Stimulated activated CD4-positive, alpha-beta T cell treated with anti-CD3 and anti-CD28 coated beads, Interleukin-15, amount 100 ng/mL, for 48 hours (primary cell): ENCODE measurements at regions not wholly inside any gene's neighbourhood (a gene's known extent, or its start where the extent isn't known, plus 50 kb on each side); places are given as distances from the start of the nearest gene placed in this dataset.

ENCODE experiments used
- DNase-seq, 2 donors: peaks; one replicate each; pipeline ENCODE4 v3.0.0-alpha.2; 2020; ENCODE audit warnings: low read depth in 2 of 2

DNA sequence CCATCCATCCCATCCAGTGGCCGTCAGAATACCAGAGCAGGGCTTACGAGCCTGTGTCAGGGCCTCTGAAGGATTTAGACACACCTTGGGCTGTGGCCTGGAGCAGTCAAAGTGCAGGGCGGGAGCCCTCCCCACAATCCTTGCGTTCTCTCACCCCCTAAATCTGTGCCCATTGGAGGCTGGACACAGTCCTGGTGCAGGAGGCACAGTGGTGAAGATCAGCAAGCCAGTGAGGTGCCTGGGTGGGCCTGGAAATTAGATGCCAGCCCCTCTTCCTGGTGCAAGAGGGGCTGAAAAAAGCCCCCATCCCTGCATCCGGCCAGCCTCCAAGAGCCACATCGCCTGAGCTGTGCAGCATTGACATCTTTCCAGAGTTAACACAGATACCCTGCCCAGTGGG lies 1045.8 kb downstream of the TBC1D22A start:
- no peak for DNase-seq

DNA sequence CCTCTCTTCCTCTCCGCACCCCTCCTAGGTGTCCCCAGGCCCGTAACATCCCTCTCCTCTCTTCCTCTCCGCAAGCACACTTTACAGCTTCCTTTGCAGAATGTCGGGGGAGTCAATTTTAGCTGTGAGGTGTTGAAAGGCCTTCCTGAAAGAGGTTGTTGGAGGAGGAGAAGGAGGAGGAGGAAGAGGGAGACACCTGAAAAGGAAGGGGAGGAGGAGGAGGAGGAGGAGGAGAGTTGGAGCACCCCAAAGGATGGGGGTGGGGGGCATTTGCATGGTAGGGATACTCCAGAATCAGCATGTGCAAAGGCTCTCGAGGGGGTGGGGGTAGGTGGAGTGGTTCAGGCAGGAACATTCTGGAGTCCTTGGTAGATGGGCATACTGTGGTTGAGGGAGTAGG lies 1045.1 kb downstream of the TBC1D22A start:
- DNase-seq, result no peak

DNA sequence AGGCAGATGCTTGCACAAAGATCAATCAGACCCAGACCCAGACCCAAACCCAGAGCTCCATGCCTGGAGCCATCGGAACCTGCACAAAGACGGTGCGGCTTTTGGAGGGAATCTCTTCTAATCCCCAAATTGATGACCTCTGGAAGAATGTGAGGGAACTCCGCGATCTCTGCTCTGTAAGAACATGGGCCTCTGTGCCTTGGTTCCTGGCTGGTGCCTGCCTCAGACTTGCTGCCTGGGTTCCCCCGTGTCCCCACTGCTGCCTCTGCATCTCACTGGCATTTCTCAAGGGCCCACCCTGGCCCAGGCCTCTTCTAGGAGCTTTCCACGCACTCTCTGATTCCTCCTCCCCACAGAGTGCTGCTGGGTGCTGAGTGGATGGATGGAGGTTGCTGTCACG lies 1044.4 kb downstream of the TBC1D22A start:
- no peak for DNase-seq

DNA sequence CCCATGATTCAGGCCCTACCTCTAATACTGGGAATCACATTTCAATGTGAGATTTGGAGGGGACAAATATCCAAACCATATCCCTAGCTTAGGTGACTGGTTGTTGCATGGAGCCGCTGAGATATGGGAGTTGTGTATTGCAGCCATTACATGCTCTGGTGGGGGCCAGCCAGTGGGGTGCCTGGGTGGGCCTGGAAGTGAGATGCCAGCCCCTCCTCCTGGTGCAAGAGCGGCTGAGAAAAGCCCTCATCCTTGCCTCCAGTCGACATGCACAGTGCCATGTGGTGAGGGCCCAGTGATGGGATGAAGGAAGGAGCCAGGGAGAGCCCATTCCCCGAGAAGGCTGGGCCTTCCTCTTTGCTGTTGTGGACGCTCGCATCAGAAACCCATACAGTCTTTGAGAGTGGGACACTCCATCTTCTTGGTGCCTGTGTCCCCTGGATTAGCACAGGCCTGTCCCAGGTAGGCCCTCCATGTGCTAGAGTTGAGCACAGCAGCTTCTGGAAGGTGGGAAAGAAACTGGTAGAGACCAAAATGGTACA lies 1043.0 kb downstream of the TBC1D22A start:
- DNase-seq, result no peak

DNA sequence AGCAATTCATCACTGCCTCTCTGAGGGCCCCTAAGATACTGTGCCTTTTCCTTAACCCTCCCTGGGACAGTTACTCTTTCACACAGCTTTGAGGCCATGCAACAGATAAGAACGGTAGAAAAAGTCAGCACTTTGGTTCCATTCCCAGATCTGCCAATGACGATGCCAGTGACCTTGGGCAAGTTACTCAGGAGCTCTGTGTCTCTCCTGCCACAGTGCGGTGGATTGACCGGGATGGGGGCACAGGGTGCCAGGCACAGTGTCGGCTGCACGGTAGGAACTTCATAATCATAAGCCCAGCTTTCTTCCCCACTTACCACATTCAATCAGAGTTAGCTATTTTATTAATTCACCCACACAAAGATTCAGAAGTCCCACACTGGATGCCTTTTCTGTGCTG lies 1041.8 kb downstream of the TBC1D22A start:
- DNase-seq, result no peak

DNA sequence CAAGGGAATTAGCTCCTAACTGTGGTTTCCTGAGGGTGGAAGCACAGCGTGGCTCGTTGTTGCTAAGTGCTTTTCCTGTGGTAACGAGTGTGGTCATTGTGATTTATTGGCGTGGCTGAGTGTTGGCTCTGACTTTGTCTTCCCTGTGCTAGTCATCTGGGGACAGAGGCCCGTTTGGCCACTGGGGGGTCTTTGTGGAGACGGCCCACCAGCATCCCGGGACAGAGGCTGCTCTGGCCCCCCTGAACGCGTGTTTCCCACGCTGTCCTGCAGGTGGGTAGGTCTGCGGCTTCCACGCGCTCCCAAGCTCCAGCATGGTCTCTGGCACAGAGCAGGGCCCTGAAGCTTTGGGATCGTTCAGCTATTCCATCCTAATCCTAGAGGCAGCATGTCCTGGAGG lies 1040.0 kb downstream of the TBC1D22A start:
- no peak for DNase-seq

DNA sequence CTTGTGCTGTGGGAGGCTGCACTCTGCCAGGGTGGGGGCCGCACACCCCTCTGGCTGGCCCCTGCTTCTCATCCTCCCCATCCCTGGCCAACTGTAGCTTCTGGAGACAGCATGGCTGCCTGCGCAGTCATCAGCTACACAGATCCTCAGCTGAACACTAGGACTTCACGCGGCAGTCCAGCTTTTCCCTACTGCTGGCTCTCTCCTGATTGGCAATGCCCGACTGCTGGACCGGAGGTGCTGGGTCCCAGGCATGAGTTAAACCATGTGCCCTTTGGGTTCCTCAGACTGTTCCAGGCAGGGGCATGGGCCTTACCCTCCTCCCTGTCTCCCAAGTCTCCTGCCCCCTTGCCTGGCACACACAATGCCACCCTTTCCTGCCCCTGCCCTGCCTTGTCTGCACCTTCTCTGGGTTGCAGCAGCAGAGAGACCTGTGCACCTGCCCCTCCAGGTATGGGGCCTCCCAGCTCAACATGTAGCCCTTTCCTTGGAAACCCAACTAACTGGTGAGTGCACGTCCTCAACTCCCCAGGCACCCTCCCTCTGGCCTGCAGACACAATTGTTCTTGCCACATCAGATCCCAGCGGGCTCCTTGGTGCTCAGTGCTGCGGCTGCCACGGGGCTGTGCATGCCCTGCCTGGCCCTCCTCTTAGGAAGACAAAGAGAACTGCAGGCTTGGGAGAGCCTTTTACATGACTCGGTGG lies 1039.2 kb downstream of the TBC1D22A start:
- no peak for DNase-seq

DNA sequence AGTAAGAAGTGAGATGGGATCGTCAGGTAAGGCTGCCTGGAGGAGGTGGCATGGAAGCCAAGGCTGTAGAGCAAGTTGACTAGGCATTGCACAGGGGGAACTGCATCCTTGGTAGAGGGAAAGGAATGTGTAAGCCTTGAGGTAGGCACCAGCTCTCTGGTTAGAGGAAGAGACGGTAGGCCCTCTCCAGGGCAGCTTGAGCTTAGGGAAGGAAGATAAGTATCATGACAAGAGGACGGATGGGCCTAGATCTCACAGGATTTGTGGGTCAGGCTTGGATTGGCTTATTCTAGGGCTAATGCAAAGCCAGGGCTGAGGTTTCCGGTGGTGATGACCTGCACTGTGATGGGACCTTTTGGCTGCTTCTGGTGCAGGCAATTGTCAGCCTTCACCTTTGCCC lies 1035.8 kb downstream of the TBC1D22A start:
- no peak for DNase-seq

DNA sequence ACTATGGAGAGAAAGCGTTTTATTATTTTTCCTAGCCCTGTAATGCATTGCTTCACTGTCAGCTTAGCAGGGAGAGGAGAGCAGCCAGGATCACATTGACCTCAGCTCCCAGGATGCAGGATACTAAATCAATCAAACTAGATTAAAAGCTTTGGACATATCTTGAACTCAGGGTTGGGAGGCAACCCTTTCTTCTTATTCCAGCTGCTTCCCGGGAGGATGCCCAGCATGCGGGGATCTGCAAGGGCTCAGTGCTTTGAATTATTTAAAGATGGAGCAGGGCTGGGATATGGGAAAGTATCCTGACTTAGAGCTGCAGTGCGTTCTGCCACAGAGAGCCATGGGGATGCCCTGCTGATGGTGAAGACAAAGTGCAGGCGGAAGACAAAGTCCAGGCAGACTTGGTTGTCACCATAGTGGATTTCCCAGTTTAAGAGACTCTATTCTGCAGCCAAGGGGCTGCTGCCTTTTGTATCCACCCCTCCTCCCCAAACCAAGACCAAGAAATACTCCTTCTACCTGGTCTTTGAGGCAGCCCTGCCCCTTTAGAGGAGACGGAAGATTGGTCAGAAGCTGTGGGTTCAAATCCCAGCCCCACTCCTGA lies 1035.0 kb downstream of the TBC1D22A start:
- DNase-seq, result no peak

DNA sequence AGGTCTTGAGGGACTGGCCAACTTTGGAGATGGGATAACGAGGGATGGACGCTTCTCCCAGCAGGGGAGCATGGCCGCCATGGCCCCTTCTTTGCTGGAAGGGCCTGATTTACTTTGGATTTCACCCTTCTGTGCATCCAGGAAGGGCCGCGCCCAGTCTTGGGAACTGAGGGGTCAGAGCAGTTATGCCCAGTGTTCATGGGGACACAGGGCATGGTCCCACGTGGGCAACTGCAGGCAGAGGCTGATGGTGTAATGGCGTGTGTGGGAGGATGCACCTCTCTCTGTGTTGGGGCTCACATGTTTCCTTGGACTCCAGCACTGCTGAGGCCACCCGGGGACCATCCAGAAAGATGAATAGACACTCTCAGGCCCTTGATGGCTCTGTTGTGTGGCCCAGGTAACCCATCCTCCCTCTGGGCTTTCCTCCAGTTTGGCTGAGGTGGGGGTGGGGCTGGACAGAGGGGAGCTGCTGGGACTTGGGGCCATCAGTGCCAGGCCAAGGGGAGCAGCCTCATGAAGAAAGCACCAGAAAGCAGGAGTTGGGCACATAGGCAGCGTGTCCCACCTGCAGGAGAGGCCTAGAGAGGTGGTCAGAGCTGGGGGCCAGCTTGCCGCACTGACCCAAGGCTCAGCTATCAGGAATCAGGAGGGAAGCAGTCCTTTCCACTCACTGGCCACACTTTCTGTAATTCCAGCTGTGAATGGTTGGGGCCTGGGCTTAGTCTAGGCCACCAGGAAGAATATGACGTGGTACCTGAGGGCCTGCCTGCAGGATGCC lies 1033.9 kb downstream of the TBC1D22A start:
- DNase-seq, result no peak

DNA sequence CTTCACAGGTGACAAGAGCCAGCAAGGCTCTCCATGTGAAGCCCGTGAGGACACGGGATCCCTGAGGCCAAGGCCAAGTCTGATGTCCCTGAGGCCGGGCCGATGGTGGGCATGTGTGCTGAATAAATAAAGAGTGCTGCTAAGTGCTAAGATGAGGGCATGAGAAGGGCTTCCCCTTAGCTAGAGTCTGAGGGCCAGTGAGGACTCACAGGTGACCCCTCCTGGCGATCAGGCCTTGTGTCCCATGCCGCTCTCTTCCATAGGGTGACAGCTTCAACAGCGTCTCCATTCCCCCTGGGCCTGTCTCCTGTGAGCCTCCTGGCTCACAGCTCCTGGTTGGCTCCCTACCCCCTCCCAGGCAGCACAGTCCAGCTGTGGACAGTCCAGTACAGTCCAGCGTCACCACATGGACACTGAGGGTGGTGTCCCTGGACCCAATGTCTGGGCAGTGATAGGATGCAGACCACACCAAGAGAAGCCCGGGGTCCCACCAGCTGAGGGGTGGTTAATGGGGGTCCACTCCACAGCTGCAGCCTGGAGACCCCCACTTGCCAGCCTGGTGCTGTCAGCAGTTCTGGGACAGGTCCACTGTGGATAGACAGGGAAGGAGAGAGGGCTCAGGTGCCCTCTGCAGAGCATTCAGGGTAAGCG lies 1033.2 kb downstream of the TBC1D22A start:
- no peak for DNase-seq

DNA sequence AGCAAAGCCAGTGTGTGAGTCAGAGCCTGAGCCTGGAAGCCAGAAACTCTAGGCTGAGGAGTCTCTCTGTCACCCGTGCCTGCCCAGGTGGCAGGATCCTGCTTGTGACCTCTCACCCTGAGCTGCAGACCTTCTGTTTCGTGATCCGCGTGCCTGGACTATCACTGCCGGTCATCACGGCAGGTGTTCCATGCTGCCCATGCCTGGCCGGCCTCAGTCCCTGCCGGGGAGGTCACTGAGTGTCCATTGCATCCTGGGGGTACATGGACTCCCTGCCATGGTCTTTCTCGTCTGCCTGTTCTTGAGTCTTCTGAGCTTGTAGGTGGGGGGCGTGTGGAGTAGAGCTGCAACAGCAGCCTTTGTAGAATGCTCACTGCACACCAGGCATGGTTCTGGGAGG lies 1032.4 kb downstream of the TBC1D22A start:
- DNase-seq, result no peak

DNA sequence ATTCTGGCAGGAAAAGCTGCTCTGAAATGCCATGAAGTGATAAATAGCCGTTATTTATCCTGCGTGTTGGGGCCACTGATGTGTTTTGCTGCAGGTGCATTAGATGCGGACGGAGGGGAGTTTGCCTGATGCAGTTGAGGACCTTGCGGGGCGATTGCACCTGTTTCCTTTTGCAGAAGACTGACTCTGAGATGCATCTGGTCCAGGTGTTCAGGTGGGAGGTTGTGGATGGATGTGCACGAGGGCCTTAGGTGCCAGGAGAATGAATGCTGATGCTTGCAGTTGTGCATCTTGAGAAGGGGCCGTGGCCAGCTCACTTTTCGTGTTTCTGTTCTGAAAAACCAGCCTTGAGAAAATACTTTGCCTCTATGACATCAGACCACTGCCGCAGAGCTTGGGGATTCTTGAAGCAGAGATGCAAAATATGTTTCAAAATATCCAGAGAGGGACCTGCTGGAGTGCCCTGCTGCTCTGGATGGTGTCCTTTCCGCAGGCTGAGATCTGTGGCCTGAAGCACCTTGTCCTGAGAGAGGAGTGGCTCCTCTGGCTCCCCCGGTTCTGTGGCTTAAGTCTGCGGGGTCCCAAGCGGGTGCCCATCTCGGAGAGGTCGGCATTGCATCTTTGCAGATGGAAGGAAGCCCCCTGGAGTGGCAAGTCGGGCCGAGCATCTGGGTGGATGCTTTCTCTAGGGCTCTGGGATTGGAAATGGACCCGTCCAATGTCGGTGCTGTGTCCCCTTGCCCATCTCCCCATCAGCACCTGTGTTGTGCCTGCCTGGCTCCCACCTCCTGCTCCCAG lies 1031.1 kb downstream of the TBC1D22A start:
- no peak for DNase-seq

DNA sequence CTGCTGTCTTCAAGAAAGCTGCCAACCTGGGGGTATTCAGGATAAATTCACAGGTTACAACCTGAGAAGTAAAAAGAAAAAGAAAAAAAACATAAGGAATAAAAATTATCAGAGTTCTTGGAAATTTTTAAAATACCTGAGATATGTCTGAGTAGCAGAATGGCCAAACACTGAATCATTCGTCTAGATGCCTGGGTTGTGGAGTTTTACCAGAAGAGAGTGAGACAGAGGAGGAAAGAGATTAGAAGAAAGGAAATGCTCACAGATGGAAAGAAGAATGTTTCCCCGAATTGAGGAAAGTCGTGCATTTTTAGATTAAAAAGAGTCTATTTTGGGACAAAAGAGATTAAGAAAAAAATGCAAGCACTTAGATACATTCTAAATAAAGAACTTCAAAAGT lies 1026.7 kb downstream of the TBC1D22A start:
- DNase-seq, result no peak

DNA sequence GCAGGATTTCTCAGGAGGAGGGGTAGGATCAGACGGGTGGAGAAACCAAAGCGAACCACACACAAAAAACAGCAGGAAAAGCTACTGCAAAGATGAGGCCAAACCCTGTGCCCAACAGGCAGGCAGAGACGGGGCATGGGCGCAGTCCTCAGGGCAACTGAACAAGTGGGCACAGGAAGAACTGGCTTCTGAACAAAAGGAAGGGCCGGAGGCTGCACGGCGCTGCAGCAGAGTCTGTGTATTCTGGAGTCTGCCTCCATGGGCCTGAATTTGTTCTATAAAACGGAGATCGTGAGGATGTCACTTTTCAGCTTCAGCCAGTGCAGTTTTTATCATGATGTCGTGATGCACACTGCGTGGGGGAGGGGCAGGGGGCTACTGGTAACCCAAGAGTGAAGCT lies 1026.0 kb downstream of the TBC1D22A start:
- no peak for DNase-seq

DNA sequence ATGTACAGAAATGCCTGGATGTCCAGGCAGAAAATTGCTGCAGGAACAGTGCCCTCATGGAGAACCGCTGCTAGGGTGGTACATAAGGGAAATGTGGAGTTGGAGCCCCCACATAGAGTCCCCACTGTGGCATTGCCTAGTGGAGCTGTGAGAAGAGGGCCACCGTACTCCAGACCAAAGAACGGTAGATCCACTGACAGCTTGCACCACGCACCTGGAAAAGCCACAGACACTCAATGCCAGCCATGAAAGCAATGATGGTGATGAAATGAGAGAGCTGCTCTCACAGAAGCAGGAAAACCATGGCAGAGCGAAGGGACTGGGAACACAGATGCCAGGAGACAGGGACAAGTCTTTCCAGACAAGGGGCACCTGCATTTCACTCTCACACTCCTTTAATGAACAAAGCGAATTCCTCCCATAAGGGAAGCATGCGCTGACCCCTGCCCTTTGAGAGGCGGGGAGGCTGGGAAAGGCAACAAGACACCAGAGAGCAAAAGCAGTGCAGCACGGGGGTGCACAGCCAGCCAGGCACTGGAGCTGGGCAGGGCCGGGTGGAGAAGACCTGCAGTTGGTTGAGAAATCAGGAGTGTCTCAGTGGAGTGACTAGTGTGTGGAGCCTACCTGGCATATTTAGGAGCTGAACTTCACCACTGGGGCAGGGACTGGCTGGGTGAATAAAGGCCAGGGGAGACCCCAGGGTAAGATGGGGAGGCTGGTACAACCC lies 1025.2 kb downstream of the TBC1D22A start:
- no peak for DNase-seq

DNA sequence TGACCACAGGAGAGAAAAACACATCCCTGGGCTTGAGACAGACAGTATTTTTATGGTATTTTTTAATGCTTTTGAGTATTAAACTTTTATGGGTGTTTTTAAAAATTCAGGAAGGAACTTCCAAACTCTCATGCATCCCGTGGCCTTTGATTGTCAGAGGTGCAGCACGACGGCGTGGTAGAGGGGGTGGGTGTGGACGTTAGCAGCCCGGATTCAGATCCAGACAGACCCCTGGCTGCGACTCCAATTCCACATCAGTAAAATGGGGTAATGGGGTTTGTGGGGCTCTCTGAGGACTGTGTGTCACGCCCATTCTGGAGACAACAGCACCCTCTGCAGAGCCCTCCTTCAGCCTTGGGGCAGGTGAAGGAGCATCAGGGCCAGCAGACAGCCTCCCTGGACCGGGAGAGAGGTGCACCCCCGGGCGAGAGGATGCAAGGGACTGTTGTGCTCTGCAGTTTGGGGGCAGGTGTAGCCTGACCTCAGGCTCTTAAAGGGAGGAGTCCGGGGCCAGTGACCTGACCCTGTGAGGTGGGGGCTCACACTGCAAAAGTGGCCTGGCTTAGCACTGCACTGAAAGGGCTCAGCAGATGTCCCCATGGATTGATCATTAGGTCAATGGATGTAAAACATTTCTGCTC lies 1024.3 kb downstream of the TBC1D22A start:
- no peak for DNase-seq

DNA sequence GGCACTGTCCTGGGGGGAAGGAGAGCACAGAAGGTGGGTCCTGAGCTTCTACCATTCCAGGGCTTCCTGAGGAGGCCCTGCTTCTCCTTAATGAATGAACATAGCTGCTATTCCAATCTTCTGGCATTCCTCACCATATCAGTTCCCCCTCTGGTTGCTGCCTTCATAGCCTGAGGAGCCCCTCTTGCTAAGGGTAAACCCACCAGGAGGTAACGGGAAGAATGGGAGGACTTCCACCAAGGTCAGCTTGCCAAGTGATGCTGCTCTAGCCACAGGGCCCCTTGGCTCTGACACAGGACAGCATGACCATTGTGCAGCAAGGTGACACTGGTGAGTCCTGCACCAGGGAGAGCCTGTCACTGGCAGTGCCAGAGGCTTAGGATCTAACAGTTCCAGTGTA lies 1022.5 kb downstream of the TBC1D22A start:
- no peak for DNase-seq

DNA sequence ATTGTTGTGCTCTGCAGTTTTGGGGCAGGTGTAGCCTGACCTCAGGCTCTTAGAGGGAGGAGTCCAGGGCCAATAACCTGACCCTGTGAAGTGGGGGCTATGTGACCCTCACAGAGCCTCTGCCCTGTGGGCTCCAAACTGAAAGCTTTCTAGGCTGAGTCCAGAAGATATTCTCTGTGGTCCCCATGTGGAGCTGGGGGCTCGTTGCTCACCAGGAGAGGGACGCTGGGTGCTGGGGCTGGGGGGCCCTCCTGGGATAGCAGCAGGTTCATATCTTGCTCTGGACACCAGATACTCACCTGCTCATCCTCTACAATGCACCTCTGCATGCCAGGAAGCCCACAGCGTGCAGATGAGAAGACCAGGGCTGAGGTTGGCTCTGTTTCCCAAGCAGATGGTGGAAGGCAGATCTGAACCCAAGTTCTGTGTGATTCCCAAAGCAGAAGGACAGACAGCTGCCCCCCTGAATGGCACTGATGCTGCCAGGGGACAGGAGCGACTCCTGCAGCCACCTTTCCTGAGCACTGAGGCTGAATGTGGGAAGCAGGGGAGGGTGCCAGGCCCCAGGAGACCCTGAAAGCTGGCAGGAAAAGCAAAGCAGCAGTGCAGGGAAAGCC lies 1022.0 kb downstream of the TBC1D22A start:
- no peak for DNase-seq
